ENCODE measurements at regions not wholly inside any gene's neighbourhood (a gene's known extent, or its start where the extent isn't known, plus 50 kb on each side); places are given as distances from the start of the nearest gene placed in this dataset.
"Not testable (repeated sequence)": the region's sequence is repeated elsewhere in the genome, so short reads cannot be mapped to it uniquely, and the experiment has no call there.

DNA sequence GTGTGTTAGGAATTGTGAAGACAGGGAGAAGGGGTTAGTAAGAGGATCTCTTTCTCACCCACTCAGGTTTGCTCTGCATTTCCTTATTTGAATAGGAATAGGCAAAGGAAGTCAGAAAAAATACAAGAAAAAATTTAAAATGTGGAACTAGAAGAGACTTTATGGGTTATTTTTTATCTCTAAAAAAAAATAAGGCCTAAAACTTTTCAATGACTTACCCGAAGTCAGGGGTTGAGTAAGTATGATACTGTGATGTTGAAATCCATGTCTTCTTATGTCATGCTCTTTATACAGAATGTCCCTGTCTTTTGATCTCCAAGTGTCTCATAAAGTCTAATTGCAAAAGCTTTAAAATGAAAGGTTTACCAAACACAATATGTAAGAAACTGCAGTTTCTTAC lies 148.3 kb upstream of the PIK3R1 start:
- Histone ChIP-seq H3K9ac (ENCODE audit: low read length) (no peak overlapping the region), H3K27me3 (ENCODE audit: control insufficient read depth, insufficient read depth, low read length) (no peaks in the 10 kb centered on the region), H3K27ac (ENCODE audit: low read depth, low read length) (no peak overlapping the region), H3K9me3 (ENCODE audit: control insufficient read depth, insufficient read depth, low read depth, low read length) (no peaks in the 10 kb centered on the region), H3K4me1 (ENCODE audit: control insufficient read depth, insufficient read depth, low read length) (no peaks in the 10 kb centered on the region), H3K36me3 (ENCODE audit: control insufficient read depth, insufficient read depth, low read length) (no peaks in the 10 kb centered on the region), H3K4me3 (ENCODE audit: low read depth, low read length) (no peak overlapping the region)

DNA sequence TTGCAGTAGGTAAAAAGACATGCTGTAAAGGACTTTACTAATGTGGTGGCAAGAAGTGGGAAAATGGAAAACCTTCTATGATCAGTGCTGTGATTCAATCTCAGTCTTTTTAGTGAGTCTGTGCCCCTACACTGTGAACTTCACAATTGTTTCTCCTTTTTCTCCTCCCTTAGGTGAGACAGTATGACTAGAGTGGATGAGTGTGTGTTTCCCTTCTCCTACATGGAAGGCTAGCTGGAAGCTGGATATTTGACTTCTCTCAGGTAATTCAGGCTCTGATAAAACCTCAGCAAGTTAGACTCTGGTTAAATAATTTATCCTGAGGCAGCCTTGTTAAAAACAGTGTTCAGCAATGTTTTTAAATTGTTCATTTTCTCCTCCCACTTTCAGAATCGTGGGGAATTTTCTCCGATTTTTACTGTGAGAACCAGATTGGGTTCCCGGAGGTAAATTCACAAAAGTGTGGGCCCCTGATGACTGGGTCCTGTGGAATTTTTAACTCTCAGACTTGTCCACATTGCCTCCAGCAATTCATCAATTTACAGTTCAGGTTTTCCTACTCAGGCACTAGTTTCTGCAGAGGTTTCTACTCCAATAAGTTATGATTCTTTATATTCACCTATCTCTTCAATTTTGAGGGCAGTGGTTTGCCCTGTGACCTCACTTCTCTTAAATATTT lies 149.1 kb upstream of the PIK3R1 start:
- no peak overlapping the region for H3K4me3 ChIP-seq (ENCODE audit: low read depth, low read length)
- no peak overlapping the region for H3K9ac ChIP-seq (ENCODE audit: low read length)
- no peaks in the 10 kb centered on the region for H3K36me3 ChIP-seq (ENCODE audit: control insufficient read depth, insufficient read depth, low read length)
- H3K27me3 ChIP-seq (ENCODE audit: control insufficient read depth, insufficient read depth, low read length), result no peaks in the 10 kb centered on the region
- no peak overlapping the region for H3K27ac ChIP-seq (ENCODE audit: low read depth, low read length)
- H3K9me3 ChIP-seq (ENCODE audit: control insufficient read depth, insufficient read depth, low read depth, low read length), result no peaks in the 10 kb centered on the region
- no peaks in the 10 kb centered on the region for H3K4me1 ChIP-seq (ENCODE audit: control insufficient read depth, insufficient read depth, low read length)

DNA sequence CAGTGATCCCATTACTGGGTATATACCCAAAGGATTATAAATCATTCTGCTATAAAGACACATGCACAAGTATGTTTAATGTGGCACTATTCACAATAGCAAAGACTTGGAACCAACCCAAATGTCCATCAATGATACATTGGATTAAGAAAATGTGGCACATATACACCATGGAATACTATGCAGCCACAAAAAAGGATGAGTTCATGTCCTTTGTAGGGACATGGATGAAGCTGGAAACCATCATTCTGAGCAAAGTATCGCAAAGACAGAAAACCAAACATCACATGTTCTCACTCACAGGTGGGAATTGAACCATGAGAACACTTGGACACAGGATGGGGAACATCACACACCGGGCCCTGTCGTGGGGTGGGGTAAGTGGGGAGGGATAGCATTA lies 150.2 kb upstream of the PIK3R1 start:
- not testable (repeated sequence) for H3K9ac ChIP-seq (ENCODE audit: low read length); H3K27ac ChIP-seq (ENCODE audit: low read depth, low read length); H3K4me1 ChIP-seq (ENCODE audit: control insufficient read depth, insufficient read depth, low read length); H3K27me3 ChIP-seq (ENCODE audit: control insufficient read depth, insufficient read depth, low read length); H3K9me3 ChIP-seq (ENCODE audit: control insufficient read depth, insufficient read depth, low read depth, low read length); H3K36me3 ChIP-seq (ENCODE audit: control insufficient read depth, insufficient read depth, low read length); H3K4me3 ChIP-seq (ENCODE audit: low read depth, low read length)

DNA sequence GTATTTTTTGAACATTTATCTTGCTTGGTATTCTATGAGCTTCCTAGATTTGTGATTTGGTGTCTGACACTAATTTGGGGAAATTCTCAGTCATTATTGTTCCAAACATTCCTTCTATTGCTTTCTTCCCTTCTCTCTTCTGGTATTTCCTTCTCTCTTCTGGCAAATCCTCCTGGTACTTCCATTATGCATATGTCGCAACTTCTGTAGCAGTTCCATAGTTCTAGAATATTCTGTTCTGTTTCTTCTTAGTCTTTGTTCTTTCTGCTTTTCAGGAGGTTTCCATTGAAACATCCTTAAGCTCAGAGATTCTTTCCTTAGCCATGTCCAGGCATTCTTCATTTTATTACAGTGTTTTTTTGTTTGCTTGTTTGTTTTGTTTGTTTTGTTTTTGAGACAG lies 155.2 kb upstream of the PIK3R1 start:
- Histone ChIP-seq H3K4me1 (ENCODE audit: control insufficient read depth, insufficient read depth, low read length) (no peaks in the 10 kb centered on the region), H3K4me3 (ENCODE audit: low read depth, low read length) (no peak overlapping the region), H3K9me3 (ENCODE audit: control insufficient read depth, insufficient read depth, low read depth, low read length) (no peaks in the 10 kb centered on the region), H3K27me3 (ENCODE audit: control insufficient read depth, insufficient read depth, low read length) (no peaks in the 10 kb centered on the region), H3K36me3 (ENCODE audit: control insufficient read depth, insufficient read depth, low read length) (no peaks in the 10 kb centered on the region), H3K9ac (ENCODE audit: low read length) (no peak overlapping the region), H3K27ac (ENCODE audit: low read depth, low read length) (no peak overlapping the region)

DNA sequence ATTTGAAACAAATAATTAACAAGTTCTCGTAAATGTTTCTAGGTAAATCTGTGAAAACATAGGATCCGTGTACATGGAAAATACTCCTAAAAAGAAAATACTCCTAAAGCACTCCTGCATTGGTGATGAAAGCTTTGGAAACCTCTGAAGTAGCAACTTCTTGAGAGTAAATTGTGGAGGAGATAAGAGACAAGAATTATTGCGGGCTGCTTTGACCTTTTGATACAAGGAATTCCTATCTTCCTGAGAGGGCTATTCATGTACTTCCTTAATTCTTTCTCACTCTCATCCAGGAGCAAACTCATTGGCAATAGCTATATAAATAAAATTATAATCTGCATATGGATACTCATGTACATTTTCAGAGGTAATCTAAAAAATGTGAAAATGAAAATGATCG lies 158.4 kb upstream of the PIK3R1 start:
- H3K27ac ChIP-seq (ENCODE audit: low read depth, low read length), result no peak overlapping the region
- peaks cover 7% of the 10 kb centered on the region for H3K4me1 ChIP-seq (ENCODE audit: control insufficient read depth, insufficient read depth, low read length)
- no peak overlapping the region for H3K9ac ChIP-seq (ENCODE audit: low read length)
- H3K9me3 ChIP-seq (ENCODE audit: control insufficient read depth, insufficient read depth, low read depth, low read length), result peaks cover 4% of the 10 kb centered on the region; the same call in 1 of the 2 replicates
- no peak overlapping the region for H3K4me3 ChIP-seq (ENCODE audit: low read depth, low read length)
- no peaks in the 10 kb centered on the region for H3K27me3 ChIP-seq (ENCODE audit: control insufficient read depth, insufficient read depth, low read length)
- no peaks in the 10 kb centered on the region for H3K36me3 ChIP-seq (ENCODE audit: control insufficient read depth, insufficient read depth, low read length)

DNA sequence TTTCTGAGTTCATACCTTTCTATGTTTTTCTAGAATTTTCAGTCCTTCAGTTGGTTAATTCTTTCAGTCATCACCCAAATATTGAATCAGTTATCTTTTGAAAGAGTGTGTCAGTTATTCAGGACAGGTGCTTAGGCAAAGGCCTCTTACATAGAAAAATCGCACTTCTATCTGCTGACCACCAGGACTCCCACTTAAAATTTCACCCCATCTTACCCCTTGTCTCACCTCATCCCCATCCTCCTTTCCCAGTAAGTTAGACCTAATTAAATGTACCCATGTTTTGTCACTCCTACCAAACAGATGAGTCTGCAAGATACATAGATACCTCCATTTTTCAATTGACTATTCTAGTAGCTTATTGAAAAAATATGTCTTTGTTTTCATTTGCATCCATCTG lies 159.9 kb upstream of the PIK3R1 start:
- no peak overlapping the region for H3K4me3 ChIP-seq (ENCODE audit: low read depth, low read length)
- H3K4me1 ChIP-seq (ENCODE audit: control insufficient read depth, insufficient read depth, low read length), result peaks cover 7% of the 10 kb centered on the region
- no peaks in the 10 kb centered on the region for H3K36me3 ChIP-seq (ENCODE audit: control insufficient read depth, insufficient read depth, low read length)
- no peak overlapping the region for H3K27ac ChIP-seq (ENCODE audit: low read depth, low read length)
- H3K9me3 ChIP-seq (ENCODE audit: control insufficient read depth, insufficient read depth, low read depth, low read length), result peaks cover 10% of the 10 kb centered on the region
- no peaks in the 10 kb centered on the region for H3K27me3 ChIP-seq (ENCODE audit: control insufficient read depth, insufficient read depth, low read length)
- H3K9ac ChIP-seq (ENCODE audit: low read length), result no peak overlapping the region

DNA sequence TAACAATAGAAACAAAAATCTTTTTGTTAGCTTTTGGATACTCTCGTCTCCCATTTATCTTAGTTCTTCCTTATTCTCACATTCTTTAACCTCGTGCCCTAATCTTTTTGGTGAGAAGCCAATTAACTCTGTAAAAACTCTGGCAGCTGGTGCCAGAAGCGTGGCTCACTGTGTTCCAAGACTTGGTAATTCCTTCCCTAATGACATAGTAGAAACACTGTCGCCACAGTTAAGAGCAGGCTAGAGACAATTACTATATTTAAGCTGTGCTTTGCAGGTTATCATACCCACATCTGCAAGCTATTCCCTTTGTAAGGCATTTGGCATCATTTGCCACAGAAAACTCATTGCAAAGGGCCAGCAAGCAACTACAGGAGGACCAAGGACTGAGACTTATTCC lies 160.9 kb upstream of the PIK3R1 start:
- Histone ChIP-seq H3K4me3 (ENCODE audit: low read depth, low read length) (no peak overlapping the region), H3K9me3 (ENCODE audit: control insufficient read depth, insufficient read depth, low read depth, low read length) (peaks cover 19% of the 10 kb centered on the region), H3K27me3 (ENCODE audit: control insufficient read depth, insufficient read depth, low read length) (no peaks in the 10 kb centered on the region), H3K36me3 (ENCODE audit: control insufficient read depth, insufficient read depth, low read length) (no peaks in the 10 kb centered on the region), H3K9ac (ENCODE audit: low read length) (no peak overlapping the region), H3K27ac (ENCODE audit: low read depth, low read length) (no peak overlapping the region), H3K4me1 (ENCODE audit: control insufficient read depth, insufficient read depth, low read length) (peaks cover 7% of the 10 kb centered on the region)

DNA sequence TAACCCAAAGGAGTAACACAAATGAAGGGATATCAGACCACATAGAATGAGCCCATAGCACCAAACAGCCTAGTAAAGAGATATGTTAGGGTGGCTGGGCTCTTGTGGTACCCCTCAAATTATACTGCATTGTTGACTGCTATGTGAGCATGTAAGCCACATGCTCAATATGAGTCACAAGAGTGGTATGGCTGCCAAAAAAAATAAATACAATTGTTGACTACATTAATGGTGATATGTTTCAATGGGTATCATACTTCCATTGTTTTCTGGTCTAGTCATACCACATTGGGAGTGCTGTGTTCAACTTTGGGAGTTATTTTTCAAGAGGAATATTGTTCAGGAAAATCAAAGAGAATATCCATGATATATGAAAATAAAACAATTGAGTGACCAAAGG lies 162.4 kb upstream of the PIK3R1 start:
- Histone ChIP-seq H3K9me3 (ENCODE audit: control insufficient read depth, insufficient read depth, low read depth, low read length) (peaks cover 33% of the 10 kb centered on the region), H3K4me3 (ENCODE audit: low read depth, low read length) (no peak overlapping the region)

DNA sequence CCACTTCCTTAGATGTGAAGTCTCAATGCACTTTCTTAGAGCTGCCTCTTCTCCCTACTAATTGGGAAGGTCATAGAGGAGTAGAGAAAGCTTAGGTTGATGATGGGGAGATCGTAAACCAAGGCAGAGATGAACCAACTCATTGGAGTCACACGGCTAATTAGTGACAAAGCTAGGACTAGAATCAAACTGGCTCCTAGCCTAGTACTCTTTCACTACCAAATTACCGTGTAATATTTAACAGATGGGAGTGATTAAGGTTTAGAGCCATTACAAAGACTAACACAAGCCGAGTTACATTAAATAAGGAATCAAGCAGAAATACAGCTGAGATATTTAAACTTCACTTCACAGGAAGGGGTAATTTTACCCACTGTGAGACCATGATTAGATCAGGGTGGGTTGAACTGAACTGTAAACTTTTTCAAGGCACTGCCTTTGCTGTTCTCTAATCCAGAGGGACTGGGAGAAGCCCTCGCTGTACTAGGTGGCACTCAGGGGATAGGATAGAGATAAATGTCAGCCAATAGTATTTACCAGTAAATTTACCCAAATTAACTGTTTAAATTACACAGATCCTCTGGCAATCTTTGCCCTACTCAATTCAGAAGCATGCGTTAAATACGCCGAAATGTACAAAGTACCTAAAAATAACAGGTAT lies 166.4 kb upstream of the PIK3R1 start:
- Histone ChIP-seq H3K4me3 (ENCODE audit: low read depth, low read length) (no peak overlapping the region), H3K9me3 (ENCODE audit: control insufficient read depth, insufficient read depth, low read depth, low read length) (peaks cover 61% of the 10 kb centered on the region), H3K4me1 (ENCODE audit: control insufficient read depth, insufficient read depth, low read length) (no peaks in the 10 kb centered on the region)

More for the DNA sequence above, 162.4 kb upstream of the PIK3R1 start:
- Histone ChIP-seq H3K4me1 (ENCODE audit: control insufficient read depth, insufficient read depth, low read length) (peaks cover 7% of the 10 kb centered on the region), H3K27me3 (ENCODE audit: control insufficient read depth, insufficient read depth, low read length) (no peaks in the 10 kb centered on the region), H3K27ac (ENCODE audit: low read depth, low read length) (no peak overlapping the region), H3K9ac (ENCODE audit: low read length) (no peak overlapping the region), H3K36me3 (ENCODE audit: control insufficient read depth, insufficient read depth, low read length) (no peaks in the 10 kb centered on the region)

DNA sequence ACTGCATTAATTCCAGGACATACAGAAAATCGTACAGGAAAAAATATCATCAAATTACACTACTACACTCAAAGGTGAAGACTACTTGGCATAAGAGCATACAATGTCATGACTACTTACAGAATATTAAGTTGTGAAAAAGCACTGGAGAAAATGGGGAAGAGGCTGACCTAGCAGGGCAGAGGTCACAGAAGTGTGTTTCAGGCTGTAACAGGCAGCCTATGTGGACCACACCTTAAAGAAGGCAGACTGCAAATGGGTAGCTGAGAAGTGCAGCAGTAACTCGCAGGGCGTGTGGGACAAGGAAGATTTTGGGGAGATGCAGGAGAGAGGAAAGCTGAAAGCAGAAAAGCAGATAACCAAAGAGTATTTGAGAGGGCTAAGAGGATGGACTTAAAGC lies 167.0 kb upstream of the PIK3R1 start:
- Histone ChIP-seq H3K4me3 (ENCODE audit: low read depth, low read length) (no peak overlapping the region), H3K9me3 (ENCODE audit: control insufficient read depth, insufficient read depth, low read depth, low read length) (peaks cover 61% of the 10 kb centered on the region)

More for the DNA sequence above, 166.4 kb upstream of the PIK3R1 start:
- no peak overlapping the region for H3K9ac ChIP-seq (ENCODE audit: low read length)
- no peaks in the 10 kb centered on the region for H3K27me3 ChIP-seq (ENCODE audit: control insufficient read depth, insufficient read depth, low read length)
- H3K36me3 ChIP-seq (ENCODE audit: control insufficient read depth, insufficient read depth, low read length), result no peaks in the 10 kb centered on the region
- no peak overlapping the region for H3K27ac ChIP-seq (ENCODE audit: low read depth, low read length)

DNA sequence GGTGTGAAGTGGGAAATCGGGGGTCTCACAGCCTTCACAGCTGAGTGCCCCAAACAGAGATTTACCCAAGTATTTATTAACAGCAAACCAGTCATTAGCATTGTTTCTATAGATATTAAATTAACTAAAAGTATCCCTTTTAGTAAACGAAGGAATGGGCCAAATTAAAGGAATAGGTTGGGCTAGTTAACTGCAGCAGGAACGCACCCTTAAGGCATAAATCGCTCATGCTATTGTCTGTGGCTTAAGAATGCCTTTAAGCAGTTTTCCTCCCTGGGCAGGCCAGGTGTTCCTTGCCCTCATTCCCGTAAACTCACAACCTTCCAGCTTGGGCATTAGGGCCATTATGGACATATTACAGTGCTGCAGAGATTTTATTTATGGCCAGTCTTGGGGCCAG lies 167.5 kb upstream of the PIK3R1 start:
- not testable (repeated sequence) for H3K27me3 ChIP-seq (ENCODE audit: control insufficient read depth, insufficient read depth, low read length); H3K36me3 ChIP-seq (ENCODE audit: control insufficient read depth, insufficient read depth, low read length); H3K27ac ChIP-seq (ENCODE audit: low read depth, low read length); H3K4me3 ChIP-seq (ENCODE audit: low read depth, low read length); H3K4me1 ChIP-seq (ENCODE audit: control insufficient read depth, insufficient read depth, low read length); H3K9ac ChIP-seq (ENCODE audit: low read length)
- peaks cover 61% of the 10 kb centered on the region for H3K9me3 ChIP-seq (ENCODE audit: control insufficient read depth, insufficient read depth, low read depth, low read length)

More for the DNA sequence above, 167.0 kb upstream of the PIK3R1 start:
- H3K27ac ChIP-seq (ENCODE audit: low read depth, low read length), result no peak overlapping the region
- H3K27me3 ChIP-seq (ENCODE audit: control insufficient read depth, insufficient read depth, low read length), result no peaks in the 10 kb centered on the region
- no peaks in the 10 kb centered on the region for H3K4me1 ChIP-seq (ENCODE audit: control insufficient read depth, insufficient read depth, low read length)
- H3K9ac ChIP-seq (ENCODE audit: low read length), result no peak overlapping the region
- no peaks in the 10 kb centered on the region for H3K36me3 ChIP-seq (ENCODE audit: control insufficient read depth, insufficient read depth, low read length)

Data from HUES6 (cell line).